ENCODE measurements at regions not wholly inside any gene's neighbourhood (a gene's known extent, or its start where the extent isn't known, plus 50 kb on each side); places are given as distances from the start of the nearest gene placed in this dataset.

DNA sequence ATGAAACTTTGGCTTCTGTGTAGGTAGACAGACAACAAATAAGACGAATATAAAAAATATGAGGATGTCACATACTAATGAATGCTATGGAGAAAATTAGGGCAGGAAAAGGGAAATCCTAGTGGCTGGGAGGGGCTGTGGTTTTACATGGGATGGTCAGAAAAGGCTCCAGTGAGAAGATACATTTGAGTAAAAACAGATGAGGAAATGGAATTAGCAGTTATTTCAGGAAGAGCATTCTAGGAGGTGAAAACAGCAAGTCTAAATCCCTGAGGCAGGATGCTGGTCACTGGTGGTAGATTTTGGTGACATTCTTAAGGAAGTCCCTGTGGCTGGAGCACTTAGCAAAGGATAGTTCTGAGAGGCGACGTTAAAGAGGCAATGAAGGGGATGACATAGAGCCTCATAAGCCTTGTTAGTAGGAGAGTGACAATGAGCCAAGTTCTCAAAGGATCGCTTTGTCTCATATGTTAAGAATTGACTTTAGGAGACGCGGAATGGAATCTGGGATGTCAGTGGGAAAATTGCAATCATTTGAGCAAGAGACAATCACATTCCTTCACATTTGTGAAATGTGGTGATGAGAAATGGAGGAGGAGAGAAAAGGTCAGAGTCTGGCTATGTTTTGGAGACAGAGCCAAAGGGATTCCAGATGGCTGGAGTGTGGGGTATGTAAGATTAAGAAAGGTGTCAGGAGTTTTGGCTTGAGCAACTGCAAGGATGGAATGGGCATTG, 384.7 kb upstream of the FZD8 start:
- Mint-ChIP-seq H3K9me3 (no peaks in the 10 kb centered on the region), H3K4me3 (no peak overlapping the region), H3K36me3 (ENCODE audit: low read depth) (no peaks in the 10 kb centered on the region), H3K27me3 (no peaks in the 10 kb centered on the region), H3K4me1 (no peaks in the 10 kb centered on the region), H3K27ac (no peak overlapping the region)
- POLR2A ChIA-PET = no interaction called here
- TF ChIP-seq, protein P1, sequence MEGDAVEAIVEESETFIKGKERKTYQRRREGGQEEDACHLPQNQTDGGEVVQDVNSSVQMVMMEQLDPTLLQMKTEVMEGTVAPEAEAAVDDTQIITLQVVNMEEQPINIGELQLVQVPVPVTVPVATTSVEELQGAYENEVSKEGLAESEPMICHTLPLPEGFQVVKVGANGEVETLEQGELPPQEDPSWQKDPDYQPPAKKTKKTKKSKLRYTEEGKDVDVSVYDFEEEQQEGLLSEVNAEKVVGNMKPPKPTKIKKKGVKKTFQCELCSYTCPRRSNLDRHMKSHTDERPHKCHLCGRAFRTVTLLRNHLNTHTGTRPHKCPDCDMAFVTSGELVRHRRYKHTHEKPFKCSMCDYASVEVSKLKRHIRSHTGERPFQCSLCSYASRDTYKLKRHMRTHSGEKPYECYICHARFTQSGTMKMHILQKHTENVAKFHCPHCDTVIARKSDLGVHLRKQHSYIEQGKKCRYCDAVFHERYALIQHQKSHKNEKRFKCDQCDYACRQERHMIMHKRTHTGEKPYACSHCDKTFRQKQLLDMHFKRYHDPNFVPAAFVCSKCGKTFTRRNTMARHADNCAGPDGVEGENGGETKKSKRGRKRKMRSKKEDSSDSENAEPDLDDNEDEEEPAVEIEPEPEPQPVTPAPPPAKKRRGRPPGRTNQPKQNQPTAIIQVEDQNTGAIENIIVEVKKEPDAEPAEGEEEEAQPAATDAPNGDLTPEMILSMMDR (IDR thresholded peaks at IDR 0.05) = no peak
- DNase-seq (no peak), ATAC-seq (ENCODE audit: low read depth) (no peak)
- CTCF ChIA-PET = no interaction called here
- intact Hi-C loops (cut with micrococcal nuclease) = no loop called here

- ATAC-seq (ENCODE audit: low read depth) (no peak), DNase-seq (no peak)
- no peak overlapping the region for H3K4me3 Mint-ChIP-seq
- no peaks in the 10 kb centered on the region for H3K9me3 Mint-ChIP-seq
- H3K36me3 Mint-ChIP-seq (ENCODE audit: low read depth) = no peaks in the 10 kb centered on the region
- ChIA-PET CTCF (no interaction called here), POLR2A (no interaction called here)
- no peak overlapping the region for H3K27ac Mint-ChIP-seq
- intact Hi-C loops (cut with micrococcal nuclease) = no loop called here
- TF ChIP-seq, protein P1 (IDR thresholded peaks at IDR 0.05) = no peak
- no peaks in the 10 kb centered on the region for H3K4me1 Mint-ChIP-seq
- no peaks in the 10 kb centered on the region for H3K27me3 Mint-ChIP-seq
Observed at GRCh38 chr10:36026081-36026480, 384.0 kb upstream of the FZD8 start.

DNA sequence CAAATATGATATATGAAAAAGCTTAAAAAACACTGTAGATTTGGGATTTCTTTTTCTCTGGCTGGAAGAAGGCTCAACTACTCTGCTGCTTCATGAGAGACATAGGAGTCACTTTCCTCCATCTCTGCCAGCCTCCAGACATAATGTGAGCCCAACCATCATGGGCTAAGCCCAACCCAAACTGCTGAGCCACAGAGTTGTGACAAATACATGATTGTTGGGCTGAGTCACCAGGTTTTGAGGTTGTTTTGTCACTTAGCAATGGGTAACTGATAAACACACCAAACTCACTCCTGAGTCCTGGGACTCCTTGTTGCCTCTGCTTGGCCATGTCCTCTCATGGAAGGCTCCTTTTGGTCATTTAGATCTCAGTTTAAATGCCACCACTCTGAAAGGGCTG, 381.8 kb upstream of the FZD8 start:
- intact Hi-C loops (cut with micrococcal nuclease) = no loop called here
- TF ChIP-seq, protein P1 (IDR thresholded peaks at IDR 0.05) = no peak
- no peak for ATAC-seq (ENCODE audit: low read depth)
- no peak for DNase-seq
- CTCF ChIA-PET = no interaction called here
- POLR2A ChIA-PET = no interaction called here
- Mint-ChIP-seq H3K36me3 (ENCODE audit: low read depth) (no peaks in the 10 kb centered on the region), H3K9me3 (no peaks in the 10 kb centered on the region), H3K27ac (no peak overlapping the region), H3K4me1 (no peaks in the 10 kb centered on the region), H3K4me3 (no peak overlapping the region), H3K27me3 (no peaks in the 10 kb centered on the region)

DNA sequence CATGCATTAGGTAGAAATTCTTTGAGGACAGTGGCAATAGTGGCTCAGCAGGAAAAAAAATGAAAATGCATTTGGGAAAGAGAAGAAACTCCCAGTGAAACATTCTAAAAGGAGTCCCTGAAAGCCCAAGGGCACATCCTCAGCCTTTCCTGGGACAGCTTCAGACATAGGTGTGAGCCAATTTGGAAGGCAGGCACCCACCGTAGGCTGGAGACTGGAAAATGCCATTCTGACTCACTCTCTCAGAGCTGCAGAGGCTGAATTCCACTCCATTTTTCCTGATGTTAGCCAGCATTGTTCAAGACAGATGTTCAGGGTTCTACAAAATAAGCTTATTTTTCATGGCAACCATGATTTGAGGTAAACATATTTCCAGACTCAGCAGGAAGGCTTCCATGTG, 379.0 kb upstream of the FZD8 start:
- DNase-seq (no peak), ATAC-seq (ENCODE audit: low read depth) (no peak)
- TF ChIP-seq, protein P1 (IDR thresholded peaks at IDR 0.05) = no peak
- ChIA-PET CTCF (no interaction called here), POLR2A (no interaction called here)
- Mint-ChIP-seq H3K36me3 (ENCODE audit: low read depth) (no peaks in the 10 kb centered on the region), H3K27me3 (no peaks in the 10 kb centered on the region), H3K9me3 (no peaks in the 10 kb centered on the region), H3K4me1 (no peaks in the 10 kb centered on the region), H3K27ac (no peak overlapping the region), H3K4me3 (no peak overlapping the region)
- intact Hi-C loops (cut with micrococcal nuclease) = no loop called here

GRCh38 chr10:36019749-36020148, 377.7 kb upstream of the FZD8 start:
- H3K9me3 Mint-ChIP-seq = no peaks in the 10 kb centered on the region
- no peaks in the 10 kb centered on the region for H3K27me3 Mint-ChIP-seq
- ATAC-seq (ENCODE audit: low read depth) (no peak), DNase-seq (no peak)
- H3K27ac Mint-ChIP-seq = no peak overlapping the region
- no peaks in the 10 kb centered on the region for H3K4me1 Mint-ChIP-seq
- ChIA-PET CTCF (no interaction called here), POLR2A (no interaction called here)
- TF ChIP-seq, protein P1 (IDR thresholded peaks at IDR 0.05) = no peak
- no peaks in the 10 kb centered on the region for H3K36me3 Mint-ChIP-seq (ENCODE audit: low read depth)
- H3K4me3 Mint-ChIP-seq = no peak overlapping the region
- intact Hi-C loops (cut with micrococcal nuclease) = no loop called here
